GM23248 (cell line): ENCODE measurements at regions not wholly inside any gene's neighbourhood (a gene's known extent, or its start where the extent isn't known, plus 50 kb on each side); places are given as distances from the start of the nearest gene placed in this dataset.

ENCODE experiments used
- DNase-seq: peaks from one replicate; pipeline ENCODE4 v3.0.0-alpha.2; 2015
- H2AFZ ChIP-seq: fragments of 200-600 bp; sonication (generic); 2 replicates; pipeline ENCODE4 v1.6.1; 2016; ENCODE audit warnings: antibody characterized with exemption
- H3F3A ChIP-seq: fragments of 200-600 bp; sonication (generic); 2 replicates; pipeline ENCODE4 v1.6.1; 2016; ENCODE audit warnings: mild to moderate bottlenecking, antibody characterized with exemption, mixed run types; ENCODE audit not compliant: insufficient read depth
- H3K27ac ChIP-seq: fragments of 200-600 bp; sonication (generic); 2 replicates; pipeline ENCODE4 v1.5.1; 2016; ENCODE audit warnings: mild to moderate bottlenecking
- H3K27me3 ChIP-seq: fragments of 200-600 bp; sonication (generic); replicated peaks from 2 replicates; pipeline ENCODE4 v1.6.1; 2016; ENCODE audit warnings: mild to moderate bottlenecking; ENCODE audit not compliant: insufficient read depth
- H3K36me3 ChIP-seq: fragments of 200-600 bp; sonication (generic); 2 replicates; pipeline ENCODE4 v1.6.1; 2016; ENCODE audit warnings: low read depth, mild to moderate bottlenecking
- H3K4me1 ChIP-seq: fragments of 200-600 bp; sonication (generic); 2 replicates; pipeline ENCODE4 v1.6.1; 2016; ENCODE audit warnings: mild to moderate bottlenecking; ENCODE audit not compliant: insufficient read depth
- H3K4me2 ChIP-seq: fragments of 200-600 bp; sonication (generic); one replicate; pipeline ENCODE4 v1.6.1; 2016; ENCODE audit warnings: mild to moderate bottlenecking; ENCODE audit not compliant: unreplicated experiment
- H3K4me3 ChIP-seq: fragments of 200-600 bp; sonication (generic); 2 replicates; pipeline ENCODE4 v1.5.1; 2016; ENCODE audit warnings: mild to moderate bottlenecking
- H3K79me2 ChIP-seq: fragments of 200-600 bp; sonication (generic); 2 replicates; pipeline ENCODE4 v1.6.1; 2016; ENCODE audit warnings: mild to moderate bottlenecking; ENCODE audit not compliant: insufficient read depth
- H3K9ac ChIP-seq: fragments of 200-600 bp; sonication (generic); 2 replicates; pipeline ENCODE4 v1.6.1; 2016; ENCODE audit warnings: mild to moderate bottlenecking
- H3K9me2 ChIP-seq: fragments of 200-600 bp; sonication (generic); 2 replicates; pipeline ENCODE4 v1.6.1; 2016; ENCODE audit warnings: mixed run types, mild to moderate bottlenecking, moderate library complexity; ENCODE audit not compliant: insufficient read depth
- H3K9me3 ChIP-seq: fragments of 200-600 bp; sonication (generic); one replicate; pipeline ENCODE4 v1.6.1; 2017; ENCODE audit warnings: low read depth
- H4K20me1 ChIP-seq: fragments of 200-600 bp; sonication (generic); 2 replicates; pipeline ENCODE4 v1.6.0; 2016; ENCODE audit not compliant: insufficient read depth
- EZH2 ChIP-seq: fragments of 200-600 bp; sonication (generic); IDR thresholded peaks from 2 replicates; pipeline ENCODE4 v1.6.1; 2018; ENCODE audit warnings: antibody characterized with exemption, mild to moderate bottlenecking; ENCODE audit not compliant: insufficient read depth, poor library complexity, severe bottlenecking
- EZH2phosphoT487 ChIP-seq: fragments of 200-600 bp; sonication (generic); IDR thresholded peaks from 2 replicates; pipeline ENCODE4 v1.6.1; 2018; ENCODE audit warnings: antibody characterized with exemption, moderate library complexity, mild to moderate bottlenecking, low read depth; ENCODE audit not compliant: insufficient read depth
- WGBS, 2 experiments: methylation state at CpG; one replicate each; pipeline ENCODE4 v1.1.6; 2015 to 2017; ENCODE audit warnings: low lambda C conversion rate in 2 of 2, low coverage in 1 of 2; ENCODE audit errors: missing lambda C conversion rate in 2 of 2; 5-methylcytosine and 5-hydroxymethylcytosine counted together
- in situ Hi-C: fragments of 300-500 bp; cut with MboI; formaldehyde crosslinking; loops from 2 replicates; pipeline ENCODE4 v1.15.0; 2020

DNA sequence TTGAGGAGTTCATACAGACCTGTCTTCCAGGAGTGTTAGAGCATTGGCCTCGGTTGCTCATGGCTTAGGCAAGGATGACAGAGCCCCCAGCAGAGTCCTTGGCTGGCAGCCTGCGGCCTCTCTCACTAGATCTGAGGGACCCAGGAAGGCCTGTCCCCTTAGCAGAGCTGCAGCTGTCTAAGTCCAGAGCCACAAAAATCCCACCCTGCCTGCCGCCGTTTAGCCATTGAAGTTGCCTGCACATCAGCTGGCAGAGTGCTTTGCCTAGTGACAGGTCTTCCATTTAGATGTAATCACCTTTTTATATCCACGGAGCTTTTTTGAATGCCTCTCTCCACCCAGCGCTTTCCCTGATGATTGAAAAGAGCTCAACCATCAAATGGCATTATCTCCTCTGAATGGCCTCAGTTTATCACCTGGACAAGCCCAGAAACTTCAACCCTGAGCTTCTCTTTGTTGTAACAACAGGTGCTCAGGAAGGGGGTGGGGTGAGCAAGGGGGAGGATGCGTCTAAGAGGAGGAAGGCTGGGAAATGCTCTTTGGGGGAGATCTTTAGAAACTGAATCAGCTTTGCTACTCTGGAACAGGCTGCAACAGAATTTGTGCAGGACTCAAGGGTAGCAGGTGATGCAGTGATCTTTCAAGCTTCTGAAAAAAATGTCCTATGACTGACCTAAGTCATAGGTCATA lies 71.9 kb downstream of the TNP1 start:
- no peak overlapping the region for H3K4me2 ChIP-seq
- no peak overlapping the region for H3K27ac ChIP-seq
- H3K9ac ChIP-seq, result no peak overlapping the region
- no peaks in the 10 kb centered on the region for H3K9me3 ChIP-seq
- no peaks in the 10 kb centered on the region for H3K9me2 ChIP-seq
- H3K4me1 ChIP-seq, result peaks cover 19% of the 10 kb centered on the region
- DNase-seq, result no peak
- H3K27me3 ChIP-seq, result no peaks in the 10 kb centered on the region
- in situ Hi-C loops, result no loop called here
- H4K20me1 ChIP-seq, result no peaks in the 10 kb centered on the region
- H3K36me3 ChIP-seq, result no peaks in the 10 kb centered on the region
- TF ChIP-seq EZH2phosphoT487 (no peak), EZH2 (no peak)
- H3K4me3 ChIP-seq, result no peak overlapping the region
- 0 out of 2 replicates have a peak, but pooled peaks cover 2% of the 10 kb centered on the region for H3F3A ChIP-seq
- WGBS, 2 experiments, result 74 to 76% methylated on average over 7 of the region's 7 CpGs
- H2AFZ ChIP-seq, result no peak overlapping the region
- H3K79me2 ChIP-seq, result no peaks in the 10 kb centered on the region

DNA sequence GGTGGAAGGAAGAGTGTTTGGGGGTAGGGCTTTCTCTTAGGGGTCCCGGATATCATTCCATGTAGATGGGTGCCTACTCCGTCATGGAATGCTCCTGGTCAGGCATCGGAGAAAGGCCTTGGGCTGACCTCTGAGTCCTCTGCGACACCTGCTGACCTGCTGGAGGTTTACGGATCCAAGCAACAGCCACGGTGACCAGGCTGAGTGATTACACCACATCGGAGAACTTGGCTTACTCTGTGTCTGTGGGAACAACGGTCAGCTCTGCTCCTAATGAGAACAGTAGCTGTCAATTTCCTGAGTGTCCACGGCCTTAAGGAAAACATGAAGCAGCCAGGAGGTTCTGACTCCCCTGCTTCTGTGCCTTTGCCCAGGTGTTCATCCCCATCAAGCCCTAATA lies 73.2 kb downstream of the TNP1 start:
- Histone ChIP-seq H3K9me2 (no peaks in the 10 kb centered on the region), H3K27me3 (no peaks in the 10 kb centered on the region), H3K36me3 (no peaks in the 10 kb centered on the region), H3F3A (no peaks in the 10 kb centered on the region), H2AFZ (no peak overlapping the region), H3K4me1 (peaks cover 5% of the 10 kb centered on the region), H4K20me1 (no peaks in the 10 kb centered on the region), H3K4me2 (no peak overlapping the region), H3K27ac (no peak overlapping the region), H3K9me3 (no peaks in the 10 kb centered on the region), H3K9ac (no peak overlapping the region), H3K4me3 (no peak overlapping the region), H3K79me2 (no peaks in the 10 kb centered on the region)
- no peak for DNase-seq
- TF ChIP-seq EZH2phosphoT487 (no peak), EZH2 (no peak)
- WGBS, 2 experiments, result 89 to 93% methylated on average over 9 of the region's 9 CpGs
- in situ Hi-C loops, result no loop called here

DNA sequence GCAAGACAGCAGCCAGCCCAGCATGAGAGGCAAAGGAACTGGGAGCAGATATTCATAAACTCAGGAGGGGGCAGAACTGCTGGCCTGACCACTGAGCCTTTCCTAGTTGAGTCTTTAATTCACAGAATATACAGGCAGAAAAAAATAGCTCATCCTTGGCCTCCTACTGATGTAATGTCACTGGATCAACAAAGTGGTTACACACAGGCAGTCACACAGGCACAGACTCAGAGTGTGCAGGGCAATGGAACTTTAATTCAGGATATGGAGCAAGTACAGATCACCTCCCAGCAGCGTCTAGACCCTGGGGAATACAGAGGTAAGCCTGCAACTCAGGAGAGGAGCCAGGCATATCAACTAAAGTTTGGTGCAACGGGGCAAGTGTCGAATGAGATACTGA lies 75.4 kb downstream of the TNP1 start:
- Histone ChIP-seq H3K27ac (no peak overlapping the region), H3K4me2 (no peak overlapping the region), H3K9me2 (no peaks in the 10 kb centered on the region), H4K20me1 (no peaks in the 10 kb centered on the region), H3K9ac (no peak overlapping the region), H3K27me3 (no peaks in the 10 kb centered on the region), H3K4me1 (no peaks in the 10 kb centered on the region), H2AFZ (no peak overlapping the region), H3K79me2 (no peaks in the 10 kb centered on the region), H3K36me3 (no peaks in the 10 kb centered on the region), H3K9me3 (no peaks in the 10 kb centered on the region), H3K4me3 (no peak overlapping the region), H3F3A (no peaks in the 10 kb centered on the region)
- in situ Hi-C loops, result no loop called here
- TF ChIP-seq EZH2phosphoT487, result no peak
- no peak for TF ChIP-seq EZH2
- 78 to 87% methylated on average over 3 of the region's 3 CpGs for WGBS, 2 experiments
- DNase-seq, result no peak

DNA sequence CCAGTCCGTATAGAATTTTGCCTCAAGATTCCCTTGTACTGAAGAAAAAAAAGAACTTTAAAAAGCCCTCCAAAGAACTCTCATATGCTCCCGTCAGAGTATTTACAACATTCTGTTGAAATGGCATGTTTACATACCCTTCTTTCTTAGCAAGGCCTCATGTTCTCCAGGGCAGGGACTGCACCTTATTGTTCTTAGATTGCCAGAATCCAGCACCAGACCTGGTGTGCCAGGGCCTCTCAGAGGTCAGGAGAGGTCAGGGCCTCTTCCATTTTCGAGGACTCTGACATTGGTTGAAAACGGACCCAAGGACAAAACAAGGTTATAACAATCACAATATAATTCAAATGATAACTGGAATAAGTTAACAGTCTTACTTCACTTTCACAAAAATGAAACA lies 78.2 kb downstream of the TNP1 start:
- no peak overlapping the region for H3K4me2 ChIP-seq
- H3K9me3 ChIP-seq, result no peaks in the 10 kb centered on the region
- H3K27ac ChIP-seq, result no peak overlapping the region
- TF ChIP-seq EZH2phosphoT487 (no peak), EZH2 (no peak)
- 91 to 93% methylated on average over 4 of the region's 4 CpGs for WGBS, 2 experiments
- H3F3A ChIP-seq, result no peaks in the 10 kb centered on the region
- H3K4me1 ChIP-seq, result no peaks in the 10 kb centered on the region
- H3K9ac ChIP-seq, result no peak overlapping the region
- H3K79me2 ChIP-seq, result no peaks in the 10 kb centered on the region
- in situ Hi-C loops, result no loop called here
- H2AFZ ChIP-seq, result no peak overlapping the region
- DNase-seq, result no peak
- no peaks in the 10 kb centered on the region for H3K36me3 ChIP-seq
- H3K9me2 ChIP-seq, result no peaks in the 10 kb centered on the region
- no peak overlapping the region for H3K4me3 ChIP-seq
- H3K27me3 ChIP-seq, result no peaks in the 10 kb centered on the region
- no peaks in the 10 kb centered on the region for H4K20me1 ChIP-seq
